IMR-90 (cell line): ENCODE measurements at regions not wholly inside any gene's neighbourhood (a gene's known extent, or its start where the extent isn't known, plus 50 kb on each side); places are given as distances from the start of the nearest gene placed in this dataset.
A peak's percentile ranks its signal among the peaks of the same experiment; 100 is the strongest.

ENCODE experiments used
- ATAC-seq: fragments of 200-7000 bp; cut with Tn5 transposase; 2 replicates; pipeline ENCODE4 v1.9.1; 2020; ENCODE audit warnings: low read depth, mild to moderate bottlenecking, moderate library complexity
- BruUV-seq: library from RNA; stranded (reverse); fragments of 400-500 nt; replicated peaks from 2 replicates; lab custom pipeline; 2021; lab: Mats Ljungman, UMichigan
- CTCF ChIA-PET: fragments of 300-600 bp; formaldehyde crosslinking; extraction: SDS; loops from one replicate; lab custom pipeline; 2021; ENCODE audit warnings: antibody characterized with exemption; lab: Yijun Ruan, JAX
- POLR2A ChIA-PET: fragments of 300-600 bp; sonication (Branson Sonifier 250); formaldehyde crosslinking; loops from one replicate; lab custom pipeline; 2022; ENCODE audit warnings: antibody characterized with exemption; ENCODE audit not compliant: unreplicated experiment; lab: Charles Lee
- DNase-seq: peaks from one replicate; pipeline ENCODE4 v3.0.0; 2013
- H2AFZ ChIP-seq: replicated peaks from 2 replicates; pipeline ENCODE3; 2013; ENCODE audit warnings: low read length, mild to moderate bottlenecking; ENCODE audit not compliant: poor library complexity
- H2AK5ac ChIP-seq: 2 replicates; pipeline ENCODE4 v1.6.1; 2013; ENCODE audit warnings: low read depth, low read length, inconsistent platforms
- H2AK9ac ChIP-seq: replicated peaks from 2 replicates; pipeline ENCODE3; 2013; ENCODE audit warnings: mild to moderate bottlenecking, low read depth, low read length, moderate library complexity; ENCODE audit not compliant: poor library complexity
- H2BK120ac ChIP-seq: 2 replicates; pipeline ENCODE4 v1.6.1; 2013; ENCODE audit warnings: low read depth, low read length, inconsistent platforms
- H2BK15ac ChIP-seq: 3 replicates; pipeline ENCODE4 v1.6.1; 2013; ENCODE audit warnings: low read depth, low read length, inconsistent platforms
- H2BK20ac ChIP-seq: 2 replicates; pipeline ENCODE4 v1.6.1; 2013; ENCODE audit warnings: low read depth, mild to moderate bottlenecking, inconsistent platforms, low read length, moderate library complexity
- H2BK5ac ChIP-seq: 2 replicates; pipeline ENCODE4 v1.6.1; 2013; ENCODE audit warnings: mild to moderate bottlenecking, low read depth, low read length, inconsistent platforms; ENCODE audit not compliant: poor library complexity, severe bottlenecking
- H3K14ac ChIP-seq: replicated peaks from 2 replicates; pipeline ENCODE4 v1.6.1; 2013; ENCODE audit warnings: low read depth, low read length, inconsistent platforms
- H3K18ac ChIP-seq: 2 replicates; pipeline ENCODE4 v1.6.1; 2013; ENCODE audit warnings: low read depth, low read length, control low read depth
- H3K23ac ChIP-seq: 2 replicates; pipeline ENCODE4 v1.6.1; 2013; ENCODE audit warnings: low read depth, low read length, inconsistent platforms
- H3K27ac ChIP-seq: 2 replicates; pipeline ENCODE4 v1.5.1; 2013; ENCODE audit warnings: mild to moderate bottlenecking, control low read depth, low read length; ENCODE audit not compliant: insufficient read depth
- H3K27me3 ChIP-seq: 2 replicates; pipeline ENCODE4 v1.6.1; 2013; ENCODE audit warnings: low read length; ENCODE audit not compliant: control insufficient read depth, insufficient read depth
- H3K36me3 ChIP-seq: 2 replicates; pipeline ENCODE4 v1.6.1; 2013; ENCODE audit warnings: low read length, mixed read lengths; ENCODE audit not compliant: control insufficient read depth, insufficient read depth
- H3K4ac ChIP-seq: 2 replicates; pipeline ENCODE4 v1.6.1; 2013; ENCODE audit warnings: low read depth, low read length, inconsistent platforms
- H3K4me1 ChIP-seq: 2 replicates; pipeline ENCODE4 v1.6.1; 2013; ENCODE audit warnings: low read length, mixed read lengths; ENCODE audit not compliant: control insufficient read depth, insufficient read depth
- H3K4me2 ChIP-seq: 2 replicates; pipeline ENCODE4 v1.6.1; 2013; ENCODE audit warnings: low read depth, mild to moderate bottlenecking, control low read depth, low read length, moderate library complexity
- H3K4me3 ChIP-seq: 2 replicates; pipeline ENCODE4 v1.5.1; 2013; ENCODE audit warnings: low read depth, mild to moderate bottlenecking, control low read depth, low read length, moderate library complexity; ENCODE audit not compliant: insufficient read depth
- H3K56ac ChIP-seq: 2 replicates; pipeline ENCODE4 v1.6.1; 2013; ENCODE audit warnings: low read length, inconsistent platforms; ENCODE audit not compliant: insufficient read depth; ENCODE audit errors: extremely low read depth
- H3K79me1 ChIP-seq, 2 experiments: 2 replicates each; pipeline ENCODE4 v1.6.1; 2013; ENCODE audit warnings: low read length in 2 of 2, inconsistent platforms in 1 of 2, low read depth in 1 of 2
- H3K9ac ChIP-seq: 2 replicates; pipeline ENCODE4 v1.6.1; 2013; ENCODE audit warnings: low read depth, low read length, control low read depth
- H3K9me1 ChIP-seq: 2 replicates; pipeline ENCODE4 v1.6.1; 2013; ENCODE audit warnings: low read length, inconsistent platforms; ENCODE audit not compliant: insufficient read depth
- H3K9me3 ChIP-seq: 2 replicates; pipeline ENCODE4 v1.6.1; 2013; ENCODE audit warnings: low read length; ENCODE audit not compliant: control insufficient read depth, insufficient read depth
- H4K20me1 ChIP-seq: 2 replicates; pipeline ENCODE4 v1.6.1; 2013; ENCODE audit warnings: low read length, inconsistent platforms; ENCODE audit not compliant: insufficient read depth
- H4K5ac ChIP-seq: 2 replicates; pipeline ENCODE4 v1.6.1; 2013; ENCODE audit warnings: mild to moderate bottlenecking, low read depth, low read length, control low read depth
- H4K8ac ChIP-seq, 2 experiments: 2 replicates each; pipeline ENCODE4 v1.6.1; 2013; ENCODE audit warnings: low read depth in 2 of 2, low read length in 2 of 2, control low read depth in 1 of 2, inconsistent platforms in 1 of 2
- H4K91ac ChIP-seq: 2 replicates; pipeline ENCODE4 v1.6.1; 2013; ENCODE audit warnings: low read depth, low read length, inconsistent platforms; ENCODE audit not compliant: insufficient read depth
- BHLHE40 ChIP-seq: fragments of 150-350 bp; IDR thresholded peaks from 2 replicates; pipeline ENCODE4 v1.6.1; 2016; ENCODE audit warnings: mild to moderate bottlenecking, low read depth, low read length
- CEBPB ChIP-seq: IDR thresholded peaks from 2 replicates; pipeline ENCODE4 v1.6.1; 2012; ENCODE audit warnings: low read depth, low read length, improper control_type of control experiment
- CHD1 ChIP-seq: IDR thresholded peaks from 2 replicates; pipeline ENCODE4 v1.6.1; 2012; ENCODE audit warnings: low read depth, low read length, improper control_type of control experiment
- CTCF ChIP-seq: conservative IDR thresholded peaks from 2 replicates; pipeline ENCODE4 v1.5.1; 2012; ENCODE audit warnings: mild to moderate bottlenecking, low read depth, low read length, improper control_type of control experiment
- ELK1 ChIP-seq: fragments of 150-350 bp; IDR thresholded peaks from 2 replicates; pipeline ENCODE4 v1.6.1; 2016; ENCODE audit warnings: low read depth, mild to moderate bottlenecking, low read length, moderate library complexity, borderline replicate concordance
- FOS ChIP-seq: fragments of 150-350 bp; IDR thresholded peaks from 2 replicates; pipeline ENCODE4 v1.6.1; 2016; ENCODE audit warnings: low read depth, low read length
- MAFK ChIP-seq: IDR thresholded peaks from 2 replicates; pipeline ENCODE4 v1.6.1; 2012; ENCODE audit warnings: low read depth, low read length, improper control_type of control experiment
- MAZ ChIP-seq: IDR thresholded peaks from 2 replicates; pipeline ENCODE4 v1.6.1; 2012; ENCODE audit warnings: low read depth, mild to moderate bottlenecking, low read length, improper control_type of control experiment, moderate library complexity, borderline replicate concordance
- MXI1 ChIP-seq: IDR thresholded peaks from 2 replicates; pipeline ENCODE4 v1.6.1; 2012; ENCODE audit warnings: low read depth, mild to moderate bottlenecking, low read length, moderate library complexity, borderline replicate concordance
- NFE2L2 ChIP-seq: fragments of 150-350 bp; IDR thresholded peaks from 2 replicates; pipeline ENCODE4 v1.6.1; 2016; ENCODE audit warnings: low read depth, mild to moderate bottlenecking, low read length
- POLR2A ChIP-seq: IDR thresholded peaks from 2 replicates; pipeline ENCODE4 v1.6.1; 2012; ENCODE audit warnings: mild to moderate bottlenecking, low read depth, low read length
- RAD21 ChIP-seq: IDR thresholded peaks from 2 replicates; pipeline ENCODE4 v1.6.1; 2012; ENCODE audit warnings: low read length, improper control_type of control experiment
- RCOR1 ChIP-seq: IDR thresholded peaks from 2 replicates; pipeline ENCODE4 v1.6.1; 2012; ENCODE audit warnings: mild to moderate bottlenecking, low read length, improper control_type of control experiment; ENCODE audit not compliant: insufficient replicate concordance
- USF2 ChIP-seq: fragments of 150-350 bp; IDR thresholded peaks from 2 replicates; pipeline ENCODE4 v1.6.1; 2017; ENCODE audit warnings: mild to moderate bottlenecking, antibody characterized with exemption, low read length, low read depth
- WGBS, 2 experiments: methylation state at CpG; one replicate each; pipeline versions ENCODE4 v1.1.5 to v1.1.7; 2013; ENCODE audit warnings: missing lambda C conversion rate in 2 of 2; ENCODE audit not compliant: insufficient read length in 1 of 2; ENCODE audit errors: extremely low coverage in 2 of 2; 5-methylcytosine and 5-hydroxymethylcytosine counted together
- dilution Hi-C: fragments of 300-500 bp; cut with HindIII; formaldehyde crosslinking; loops from one replicate; pipeline ENCODE4 v1.14.3; 2018; ENCODE audit warnings: low sequenced_read_pairs; ENCODE audit not compliant: unreplicated experiment
- in situ Hi-C: fragments of 300-500 bp; cut with MboI; formaldehyde crosslinking; loops from 3 replicates; pipeline ENCODE4 v1.14.3; 2019; ENCODE audit warnings: low sequenced_read_pairs, inconsistent platforms, mixed read lengths
- intact Hi-C: fragments of 100-400 bp; cut with micrococcal nuclease; formaldehyde crosslinking; loops from 2 replicates; pipeline ENCODE4 v1.10.0; 2022

- Histone ChIP-seq H3K56ac (no peak overlapping the region), H3K27ac (no peak overlapping the region), H3K9ac (no peak overlapping the region), H4K20me1 (no peaks in the 10 kb centered on the region), H3K4me2 (no peak overlapping the region), H2AK9ac (no peak overlapping the region), H3K14ac (no peak overlapping the region), H3K23ac (no peak overlapping the region), H3K9me3 (no peaks in the 10 kb centered on the region), H3K9me1 (peaks cover 13% of the 10 kb centered on the region), H2BK120ac (peak overlapping the region; percentile 44; the same call in 1 of the 2 replicates), H3K79me1 (no peaks in the 10 kb centered on the region; a peak in 1 of 4 replicates), H3K4me3 (no peak overlapping the region), H2BK20ac (no peak overlapping the region), H3K18ac (peak overlapping the region; percentile 9; the same call in 1 of the 2 replicates), H3K27me3 (no peaks in the 10 kb centered on the region), H2AFZ (no peak overlapping the region), H2BK5ac (no peak overlapping the region), H3K4ac (peak overlapping the region; percentile 14; the same call in 1 of the 2 replicates), H3K4me1 (peaks cover 18% of the 10 kb centered on the region), H2AK5ac (peak overlapping the region; percentile 36), H3K36me3 (no peaks in the 10 kb centered on the region), H2BK15ac (peak overlapping the region; percentile 62; the same call in 1 of the 3 replicates), H4K91ac (peak overlapping the region; percentile 50; the same call in 1 of the 2 replicates), H4K8ac (peak overlapping the region in 1 of 2 experiments; percentile 38; a peak in 1 of 4 replicates), H4K5ac (peak overlapping the region; percentile 0; the same call in 1 of the 2 replicates)
- WGBS, 2 experiments, result 47% methylated on average over 5 of the region's 8 CpGs; no CpG with 5 or more reads in 1 of the 2 experiments
- in situ Hi-C loops (no loop called here), intact Hi-C loops (no loop called here), dilution Hi-C loops (no loop called here)
- DNase-seq, result no peak
- ATAC-seq, result no peak
- no TSS peak for BruUV-seq
- POLR2A ChIA-PET, result no interaction called here
- CTCF ChIA-PET, result interaction anchor here (0.5 to 1.0 kb wide), 2 partner anchors 9 to 1753 kb away, joined by 3 to 7 read pairs; no protein-coding TSS in a partner anchor
- TF ChIP-seq CEBPB, result no peak
- no peak for TF ChIP-seq MAFK
- no peak for TF ChIP-seq MAZ
- no peak for TF ChIP-seq USF2
- TF ChIP-seq CHD1, result no peak
- no peak for TF ChIP-seq POLR2A
- TF ChIP-seq CTCF, result no peak
- no peak for TF ChIP-seq FOS
- TF ChIP-seq BHLHE40, result no peak
- TF ChIP-seq ELK1, result no peak
- TF ChIP-seq RAD21, result no peak
- TF ChIP-seq MXI1, result no peak
- TF ChIP-seq NFE2L2, result no peak
- TF ChIP-seq RCOR1, result no peak
Measured at GRCh38 chr6:111980971-111981840, 72.7 kb upstream of the CCN6 start.
